Smooth muscle cell (in vitro differentiated cells): ENCODE measurements at regions not wholly inside any gene's neighbourhood (a gene's known extent, or its start where the extent isn't known, plus 50 kb on each side); places are given as distances from the start of the nearest gene placed in this dataset.

Experiments used
- DNase-seq: peaks from one replicate; lab custom pipeline; 2025; ENCODE audit not compliant: unreplicated experiment; lab: John Stamatoyannopoulos, UW
- H2AFZ ChIP-seq: fragments of 200-600 bp; sonication (generic); 2 replicates; pipeline ENCODE4 v1.6.0; 2016; ENCODE audit warnings: antibody characterized with exemption, low read depth, mild to moderate bottlenecking
- H3F3A ChIP-seq: fragments of 200-600 bp; sonication (generic); 2 replicates; pipeline ENCODE4 v1.6.0; 2017; ENCODE audit warnings: antibody characterized with exemption, low read depth
- H3K27ac ChIP-seq: fragments of 200-600 bp; sonication (generic); 2 replicates; pipeline ENCODE4 v1.5.1; 2016; ENCODE audit warnings: low read depth, mild to moderate bottlenecking
- H3K27me3 ChIP-seq: fragments of 200-600 bp; sonication (generic); 2 replicates; pipeline ENCODE4 v1.6.1; 2016; ENCODE audit warnings: low read depth, mild to moderate bottlenecking
- H3K36me3 ChIP-seq: fragments of 200-600 bp; sonication (generic); 2 replicates; pipeline ENCODE4 v1.5.1; 2016; ENCODE audit warnings: low read depth
- H3K4me1 ChIP-seq: fragments of 200-600 bp; sonication (generic); 2 replicates; pipeline ENCODE4 v1.5.1; 2016; ENCODE audit warnings: low read depth
- H3K4me2 ChIP-seq: fragments of 200-600 bp; sonication (generic); 2 replicates; pipeline ENCODE4 v1.6.0; 2016; ENCODE audit warnings: mild to moderate bottlenecking
- H3K4me3 ChIP-seq: fragments of 200-600 bp; sonication (generic); 2 replicates; pipeline ENCODE4 v1.5.1; 2016; ENCODE audit warnings: mild to moderate bottlenecking
- H3K79me2 ChIP-seq: fragments of 200-600 bp; sonication (generic); 2 replicates; pipeline ENCODE4 v1.6.0; 2016; ENCODE audit warnings: low read depth, mild to moderate bottlenecking
- H3K9ac ChIP-seq: fragments of 200-600 bp; sonication (generic); 2 replicates; pipeline ENCODE4 v1.6.0; 2016; ENCODE audit warnings: low read depth
- H3K9me3 ChIP-seq: fragments of 200-600 bp; sonication (generic); replicated peaks from 2 replicates; pipeline ENCODE4 v1.5.1; 2016; ENCODE audit warnings: low read depth
- H4K20me1 ChIP-seq: fragments of 200-600 bp; sonication (generic); 2 replicates; pipeline ENCODE4 v1.6.0; 2016; ENCODE audit warnings: low read depth
- CTCF ChIP-seq: fragments of 200-600 bp; sonication (generic); IDR thresholded peaks from 2 replicates; pipeline ENCODE4 v1.5.1; 2017; ENCODE audit warnings: borderline replicate concordance, mild to moderate bottlenecking, antibody characterized with exemption; ENCODE audit not compliant: insufficient read depth, poor library complexity, severe bottlenecking
- WGBS: methylation state at CpG from one replicate; pipeline ENCODE4 v1.1.7; 2016; ENCODE audit warnings: low lambda C conversion rate; 5-methylcytosine and 5-hydroxymethylcytosine counted together

DNA sequence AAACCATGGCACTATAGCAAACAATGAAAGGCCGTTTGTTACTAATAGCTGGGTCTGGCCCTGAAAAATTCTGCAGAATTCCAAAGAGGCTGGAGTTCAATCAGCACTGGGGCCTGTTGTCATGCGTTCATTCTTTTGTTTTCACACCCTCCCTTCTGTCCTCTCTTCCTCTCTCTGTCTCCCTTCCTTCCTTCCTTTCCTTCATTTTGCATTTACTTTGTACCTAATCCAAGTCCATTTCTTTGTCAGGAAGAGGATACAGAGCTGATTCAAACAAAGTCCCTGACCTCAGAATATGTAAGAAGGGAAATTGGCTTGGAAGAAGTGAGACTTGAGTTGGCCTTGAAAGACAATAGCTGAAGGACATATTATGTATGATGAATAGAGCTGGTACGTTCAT lies 119.6 kb upstream of the LDB2 start:
- Histone ChIP-seq H3K27me3 (no peaks in the 10 kb centered on the region), H3F3A (no peaks in the 10 kb centered on the region), H2AFZ (peak overlapping the region; percentile 70), H3K9ac (no peak overlapping the region), H3K27ac (no peak overlapping the region), H3K4me3 (no peak overlapping the region), H4K20me1 (no peaks in the 10 kb centered on the region), H3K4me1 (no peaks in the 10 kb centered on the region), H3K36me3 (no peaks in the 10 kb centered on the region), H3K79me2 (no peaks in the 10 kb centered on the region), H3K4me2 (no peak overlapping the region), H3K9me3 (no peaks in the 10 kb centered on the region)
- WGBS, result 71% methylated on average over 3 of the region's 3 CpGs
- TF ChIP-seq CTCF, result no peak
- DNase-seq, result no peak

- no peaks in the 10 kb centered on the region for H3K9me3 ChIP-seq
- H3K4me2 ChIP-seq, result no peak overlapping the region
- H3K4me1 ChIP-seq, result no peaks in the 10 kb centered on the region
- DNase-seq, result no peak
- no peaks in the 10 kb centered on the region for H3K79me2 ChIP-seq
- H4K20me1 ChIP-seq, result no peaks in the 10 kb centered on the region
- no peak overlapping the region for H3K4me3 ChIP-seq
- 93% methylated on average over 4 of the region's 4 CpGs for WGBS
- no peaks in the 10 kb centered on the region for H3F3A ChIP-seq
- no peak overlapping the region for H3K9ac ChIP-seq
- H3K27me3 ChIP-seq, result no peaks in the 10 kb centered on the region
- peak overlapping the region; percentile 55 for H2AFZ ChIP-seq
- H3K27ac ChIP-seq, result no peak overlapping the region
- H3K36me3 ChIP-seq, result no peaks in the 10 kb centered on the region
- TF ChIP-seq CTCF, result no peak
These were observed 115.0 kb upstream of the LDB2 start for GRCh38 chr4:17013382-17014006.

- H3K79me2 ChIP-seq, result no peaks in the 10 kb centered on the region
- no peak overlapping the region for H3K9ac ChIP-seq
- no peak overlapping the region for H3K27ac ChIP-seq
- H3F3A ChIP-seq, result no peaks in the 10 kb centered on the region
- H3K36me3 ChIP-seq, result no peaks in the 10 kb centered on the region
- H3K4me1 ChIP-seq, result no peaks in the 10 kb centered on the region
- H3K9me3 ChIP-seq, result no peaks in the 10 kb centered on the region
- H3K27me3 ChIP-seq, result no peaks in the 10 kb centered on the region
- no peak for TF ChIP-seq CTCF
- H4K20me1 ChIP-seq, result no peaks in the 10 kb centered on the region
- no peak overlapping the region for H2AFZ ChIP-seq
- no peak overlapping the region for H3K4me2 ChIP-seq
- H3K4me3 ChIP-seq, result no peak overlapping the region
- WGBS, result 71% methylated on average over 3 of the region's 3 CpGs
- DNase-seq, result no peak
These were observed 114.0 kb upstream of the LDB2 start for GRCh38 chr4:17012451-17012850.

- H4K20me1 ChIP-seq, result no peaks in the 10 kb centered on the region
- no peak overlapping the region for H3K4me3 ChIP-seq
- no peak overlapping the region for H3K27ac ChIP-seq
- H3F3A ChIP-seq, result no peaks in the 10 kb centered on the region
- H3K36me3 ChIP-seq, result no peaks in the 10 kb centered on the region
- WGBS, result 96% methylated on average over 13 of the region's 13 CpGs
- H2AFZ ChIP-seq, result no peak overlapping the region
- no peak overlapping the region for H3K9ac ChIP-seq
- no peaks in the 10 kb centered on the region for H3K27me3 ChIP-seq
- no peaks in the 10 kb centered on the region for H3K79me2 ChIP-seq
- no peaks in the 10 kb centered on the region for H3K9me3 ChIP-seq
- no peak for DNase-seq
- no peak for TF ChIP-seq CTCF
- H3K4me1 ChIP-seq, result no peaks in the 10 kb centered on the region
- H3K4me2 ChIP-seq, result no peak overlapping the region
These were observed 112.1 kb upstream of the LDB2 start for GRCh38 chr4:17010426-17011087.
